Lower leg skin (tissue), 3 donors: ENCODE measurements at regions not wholly inside any gene's neighbourhood (a gene's known extent, or its start where the extent isn't known, plus 50 kb on each side); places are given as distances from the start of the nearest gene placed in this dataset.

Experiments used
- POLR2A ChIP-seq, 2 donors: fragments of 450-650 bp; IDR thresholded peaks; one replicate each; pipeline ENCODE4 v1.6.1; 2016 to 2017; ENCODE audit warnings: antibody characterized with exemption in 2 of 2, mild to moderate bottlenecking in 1 of 2, moderate library complexity in 1 of 2
- TF ChIP-seq, protein P1 (sequence below), 3 donors: fragments of 450-650 bp; IDR thresholded peaks; one replicate each; pipeline ENCODE4 v1.5.1; 2016; ENCODE audit warnings: antibody characterized with exemption in 3 of 3, mild to moderate bottlenecking in 3 of 3, moderate library complexity in 2 of 3

DNA sequence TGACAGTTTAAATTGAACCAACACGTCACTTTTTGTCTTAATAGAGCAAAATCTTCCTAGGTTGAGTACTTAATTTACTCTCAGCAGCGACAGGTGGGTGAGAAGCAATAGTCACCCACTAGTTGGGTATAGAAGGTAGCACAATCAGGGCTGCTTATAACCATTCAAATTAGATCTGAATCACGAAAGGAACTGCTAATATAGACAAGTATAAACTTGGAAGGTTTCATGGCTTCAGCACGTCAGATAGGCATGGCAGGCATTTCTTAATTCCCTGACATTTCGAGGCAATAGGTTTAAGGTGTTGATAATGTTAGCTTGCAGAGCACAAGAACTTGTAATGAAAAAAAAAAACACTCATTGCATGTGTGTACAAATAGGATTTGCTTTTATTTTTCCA, 853.4 kb downstream of the PCDH7 start:
- TF ChIP-seq, protein P1, sequence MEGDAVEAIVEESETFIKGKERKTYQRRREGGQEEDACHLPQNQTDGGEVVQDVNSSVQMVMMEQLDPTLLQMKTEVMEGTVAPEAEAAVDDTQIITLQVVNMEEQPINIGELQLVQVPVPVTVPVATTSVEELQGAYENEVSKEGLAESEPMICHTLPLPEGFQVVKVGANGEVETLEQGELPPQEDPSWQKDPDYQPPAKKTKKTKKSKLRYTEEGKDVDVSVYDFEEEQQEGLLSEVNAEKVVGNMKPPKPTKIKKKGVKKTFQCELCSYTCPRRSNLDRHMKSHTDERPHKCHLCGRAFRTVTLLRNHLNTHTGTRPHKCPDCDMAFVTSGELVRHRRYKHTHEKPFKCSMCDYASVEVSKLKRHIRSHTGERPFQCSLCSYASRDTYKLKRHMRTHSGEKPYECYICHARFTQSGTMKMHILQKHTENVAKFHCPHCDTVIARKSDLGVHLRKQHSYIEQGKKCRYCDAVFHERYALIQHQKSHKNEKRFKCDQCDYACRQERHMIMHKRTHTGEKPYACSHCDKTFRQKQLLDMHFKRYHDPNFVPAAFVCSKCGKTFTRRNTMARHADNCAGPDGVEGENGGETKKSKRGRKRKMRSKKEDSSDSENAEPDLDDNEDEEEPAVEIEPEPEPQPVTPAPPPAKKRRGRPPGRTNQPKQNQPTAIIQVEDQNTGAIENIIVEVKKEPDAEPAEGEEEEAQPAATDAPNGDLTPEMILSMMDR (IDR thresholded peaks at IDR 0.05), result no peak
- no peak for TF ChIP-seq POLR2A (IDR thresholded peaks at IDR 0.05)
